ENCODE measurements at regions not wholly inside any gene's neighbourhood (a gene's known extent, or its start where the extent isn't known, plus 50 kb on each side); places are given as distances from the start of the nearest gene placed in this dataset.

DNA sequence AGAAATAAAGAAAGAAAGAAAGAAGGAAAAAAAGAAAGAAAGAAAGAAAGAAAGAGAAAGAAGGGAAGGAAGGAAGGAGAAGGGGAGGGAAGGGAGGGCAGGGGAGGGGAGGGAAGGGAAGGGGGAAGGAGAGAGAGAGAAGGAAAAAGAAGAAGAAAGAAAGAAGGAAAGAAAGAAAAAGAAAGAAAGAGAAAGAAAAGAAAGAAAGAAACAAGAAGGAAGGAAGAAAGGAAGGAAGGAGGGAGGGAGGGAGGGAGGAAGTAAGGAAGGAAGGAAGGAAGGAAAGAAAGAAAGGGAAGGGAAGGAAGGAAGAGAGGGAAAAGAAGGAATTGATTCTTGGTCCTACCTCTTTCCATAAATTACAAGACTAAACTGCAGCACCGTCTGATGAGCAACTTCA lies 186.1 kb downstream of the URB2 start:
- Histone ChIP-seq H3K9me3 (peaks cover 0 to 27% (median 26%) of the 10 kb centered on the region in 4 donors), H3K4me1 (no peaks in the 10 kb centered on the region), H3K27ac (no peak overlapping the region), H3K36me3 (no peaks in the 10 kb centered on the region), H3K4me3 (no peak overlapping the region), H3K27me3 (no peaks in the 10 kb centered on the region)
- no peak for TF ChIP-seq POLR2AphosphoS5 (IDR thresholded peaks at IDR 0.05)
- TF ChIP-seq POLR2A (IDR thresholded peaks at IDR 0.05), result no peak
- TF ChIP-seq EP300 (IDR thresholded peaks at IDR 0.05), result no peak
- no peak for TF ChIP-seq CTCF (IDR thresholded peaks at IDR 0.05)
- DNase-seq, result no peak
- WGBS, 5 donors, result 75 to 89% (median 83%) methylated on average over 1 of the region's 1 CpG
- intact Hi-C loops (cut with DNase I; ENCODE audit: low total_unique reads), result no loop called here

GRCh38 chr1:229812693-229813092 lies 186.6 kb downstream of the URB2 start:
- TF ChIP-seq EP300 (IDR thresholded peaks at IDR 0.05) (no peak), POLR2A (IDR thresholded peaks at IDR 0.05) (no peak), CTCF (IDR thresholded peaks at IDR 0.05) (no peak), POLR2AphosphoS5 (IDR thresholded peaks at IDR 0.05) (no peak)
- Histone ChIP-seq H3K36me3 (no peaks in the 10 kb centered on the region), H3K27ac (no peak overlapping the region), H3K9me3 (peaks cover 0 to 27% (median 26%) of the 10 kb centered on the region in 4 donors), H3K4me3 (no peak overlapping the region), H3K27me3 (no peaks in the 10 kb centered on the region), H3K4me1 (no peaks in the 10 kb centered on the region)
- no peak for DNase-seq
- WGBS, 5 donors, result 85 to 96% (median 93%) methylated on average over 4 of the region's 4 CpGs
- intact Hi-C loops (cut with DNase I; ENCODE audit: low total_unique reads), result no loop called here

- no peak overlapping the region for H3K4me3 ChIP-seq
- 73 to 89% (median 80%) methylated on average over 4 of the region's 4 CpGs for WGBS, 5 donors
- no peak for TF ChIP-seq CTCF (IDR thresholded peaks at IDR 0.05)
- TF ChIP-seq POLR2A (IDR thresholded peaks at IDR 0.05), result no peak
- TF ChIP-seq POLR2AphosphoS5 (IDR thresholded peaks at IDR 0.05), result no peak
- no peak for TF ChIP-seq EP300 (IDR thresholded peaks at IDR 0.05)
- no peak for DNase-seq
- peaks cover 0 to 18% (median 13%) of the 10 kb centered on the region in 4 donors for H3K9me3 ChIP-seq
- no peak overlapping the region for H3K27ac ChIP-seq
- H3K4me1 ChIP-seq, result no peaks in the 10 kb centered on the region
- intact Hi-C loops (cut with DNase I; ENCODE audit: low total_unique reads), result no loop called here
- peaks cover 0 to 4% (median 0%) of the 10 kb centered on the region in 3 donors for H3K27me3 ChIP-seq
- H3K36me3 ChIP-seq, result no peaks in the 10 kb centered on the region
Observed at GRCh38 chr1:229815076-229815475, 189.0 kb downstream of the URB2 start.

- H3K9me3 ChIP-seq, result peaks cover 0 to 10% (median 4%) of the 10 kb centered on the region in 4 donors
- no peak overlapping the region for H3K27ac ChIP-seq
- no peaks in the 10 kb centered on the region for H3K4me1 ChIP-seq
- TF ChIP-seq POLR2A (IDR thresholded peaks at IDR 0.05) (no peak), CTCF (IDR thresholded peaks at IDR 0.05) (no peak), EP300 (IDR thresholded peaks at IDR 0.05) (no peak), POLR2AphosphoS5 (IDR thresholded peaks at IDR 0.05) (no peak)
- intact Hi-C loops (cut with DNase I; ENCODE audit: low total_unique reads), result no loop called here
- no peaks in the 10 kb centered on the region for H3K36me3 ChIP-seq
- no peak overlapping the region for H3K4me3 ChIP-seq
- DNase-seq, result no peak
- WGBS, 5 donors, result 67 to 83% (median 80%) methylated on average over 2 of the region's 2 CpGs
- H3K27me3 ChIP-seq, result peaks cover 0 to 4% (median 0%) of the 10 kb centered on the region in 3 donors
Observed at GRCh38 chr1:229815961-229816360, 189.9 kb downstream of the URB2 start.

Measured in stomach (tissue), 8 donors.